ENCODE measurements at regions not wholly inside any gene's neighbourhood (a gene's known extent, or its start where the extent isn't known, plus 50 kb on each side); places are given as distances from the start of the nearest gene placed in this dataset.

GRCh38 chr6:144665932-144666450 is 380.9 kb downstream of the UTRN start:
- Histone ChIP-seq H3K9me3 (ENCODE audit: insufficient read depth in 2 of 2, low read depth in 1 of 2, low read length in 1 of 2) (0 out of 4 replicates have a peak, but pooled peaks cover 0 to 2% of the 10 kb centered on the region in 2 experiments), H2BK20ac (ENCODE audit: low read length) (no peak overlapping the region), H4K91ac (replicated peaks; ENCODE audit: insufficient read length, low read length) (no peak overlapping the region), H3K4ac (replicated peaks; ENCODE audit: insufficient read length, low read depth, low read length) (no peak overlapping the region), H4K8ac (ENCODE audit: extremely low read depth, insufficient read depth, low read length) (no peak overlapping the region), H3K79me2 (ENCODE audit: control insufficient read depth in 1 of 2, insufficient read depth in 2 of 2, low read length in 2 of 2) (peaks cover 0 to 62% of the 10 kb centered on the region in 2 experiments; a peak in 2 of 4 replicates), H3K36me3 (ENCODE audit: control insufficient read depth in 2 of 4, insufficient read depth in 4 of 4, low read length in 3 of 4) (peaks cover 0 to 2% (median 0%) of the 10 kb centered on the region in 4 experiments; a peak in 1 of 8 replicates), H3K4me1 (replicated peaks in 1 of 4; ENCODE audit: control insufficient read depth in 3 of 4, insufficient read depth in 4 of 4, low read length in 3 of 4) (peaks cover 3 to 15% (median 9%) of the 10 kb centered on the region in 4 experiments; a peak in 5 of 7 replicates), H3K4me2 (ENCODE audit: insufficient read depth in 1 of 2, low read depth in 2 of 2, low read length in 2 of 2) (no peak overlapping the region), H3K27me3 (replicated peaks in 1 of 4; ENCODE audit: control insufficient read depth in 3 of 4, extremely low read depth in 1 of 4, insufficient read depth in 3 of 4, low read length in 3 of 4) (no peaks in the 10 kb centered on the region), H3K23ac (ENCODE audit: insufficient read length) (no peak overlapping the region), H3K79me1 (ENCODE audit: low read depth, low read length) (no peaks in the 10 kb centered on the region), H2BK15ac (ENCODE audit: low read length) (no peak overlapping the region), H3K23me2 (ENCODE audit: low read depth, low read length) (no peaks in the 10 kb centered on the region), H2AFZ (ENCODE audit: low read length) (no peak overlapping the region), H3K27ac (ENCODE audit: low read depth, low read length) (no peak overlapping the region), H2AK5ac (ENCODE audit: low read depth, low read length) (no peak overlapping the region), H3K56ac (replicated peaks; ENCODE audit: insufficient read length, low read depth, low read length) (no peak overlapping the region), H3K18ac (ENCODE audit: extremely low read depth, low read length) (no peak overlapping the region), H2BK120ac (replicated peaks; ENCODE audit: low read depth, low read length) (no peak overlapping the region), H3K9ac (replicated peaks in 1 of 4; ENCODE audit: extremely low read depth in 1 of 4, low read depth in 3 of 4, low read length in 3 of 4) (no peak overlapping the region), H2BK12ac (ENCODE audit: low read depth, low read length) (no peak overlapping the region), H4K20me1 (replicated peaks in 1 of 2; ENCODE audit: control insufficient read depth in 1 of 2, insufficient read depth in 2 of 2, low read length in 2 of 2) (no peaks in the 10 kb centered on the region), H3K14ac (ENCODE audit: insufficient read length) (no peak overlapping the region), H3K4me3 (ENCODE audit: extremely low read depth in 1 of 4, insufficient read depth in 2 of 4, low read depth in 3 of 4, low read length in 4 of 4) (no peak overlapping the region), H4K5ac (ENCODE audit: insufficient read length, low read depth, low read length) (no peak overlapping the region), H2BK5ac (ENCODE audit: low read depth, low read length) (no peak overlapping the region)
- POLR2A ChIA-PET (ENCODE audit: partially characterized antibody), result no interaction called here
- DNase-seq (ENCODE audit: low read depth in 1 of 2, low spot score in 2 of 2) (no peak), FAIRE-seq (no peak)
- TF ChIP-seq CREB1 (IDR thresholded peaks at IDR 0.05), result no peak
- TF ChIP-seq POLR2AphosphoS5 (IDR thresholded peaks at IDR 0.05; ENCODE audit: low read depth, low read length), result no peak
- TF ChIP-seq MAX (IDR thresholded peaks at IDR 0.05), result no peak
- no peak for TF ChIP-seq EGR1 (IDR thresholded peaks at IDR 0.05; ENCODE audit: borderline replicate concordance, low read depth, low read length)
- TF ChIP-seq NANOG (IDR thresholded peaks at IDR 0.05; ENCODE audit: insufficient read depth, low read depth, low read length, poor library complexity, severe bottlenecking), result no peak
- TF ChIP-seq HDAC2 (IDR thresholded peaks at IDR 0.05; ENCODE audit: borderline replicate concordance in 1 of 2, low read depth in 2 of 2, low read length in 2 of 2), result no peak
- TF ChIP-seq HDAC6 (IDR thresholded peaks at IDR 0.05; ENCODE audit: low read depth, low read length), result no peak
- TF ChIP-seq USF2 (IDR thresholded peaks at IDR 0.05; ENCODE audit: low read length), result no peak
- no peak for TF ChIP-seq SUZ12 (IDR thresholded peaks at IDR 0.05; ENCODE audit: low read length)
- CTCF ChIA-PET (ENCODE audit: partially characterized antibody), result interaction anchor here (0.8 kb wide), 1 partner anchor 80 kb away, joined by 3 read pairs; no protein-coding TSS in a partner anchor
- WGBS, 2 experiments (ENCODE audit: extremely low coverage in 1 of 2, insufficient coverage in 1 of 2, insufficient read length in 1 of 2, insufficient replicate concordance in 2 of 2, low coverage in 1 of 2, low lambda C conversion rate in 2 of 2, missing lambda C conversion rate in 1 of 2), result 87% methylated on average over 2 of the region's 2 CpGs; no CpG with 5 or more reads in 1 of the 2 experiments

All from H1 (cell line).